ES-I3 (cell line): ENCODE measurements at regions not wholly inside any gene's neighbourhood (a gene's known extent, or its start where the extent isn't known, plus 50 kb on each side); places are given as distances from the start of the nearest gene placed in this dataset.

Experiments used
- H3K36me3 ChIP-seq: 2 replicates; pipeline ENCODE4 v1.6.1; 2013; ENCODE audit warnings: mild to moderate bottlenecking, low read length, control low read depth, moderate library complexity; ENCODE audit not compliant: insufficient read depth
- H3K4me1 ChIP-seq: 2 replicates; pipeline ENCODE4 v1.6.1; 2013; ENCODE audit warnings: mild to moderate bottlenecking, control low read depth, low read length; ENCODE audit not compliant: insufficient read depth
- H3K9ac ChIP-seq: 2 replicates; pipeline ENCODE4 v1.6.1; 2013; ENCODE audit warnings: low read depth, mild to moderate bottlenecking, low read length, moderate library complexity
- H3K9me3 ChIP-seq: 2 replicates; pipeline ENCODE4 v1.6.1; 2013; ENCODE audit warnings: mild to moderate bottlenecking, low read length, moderate library complexity; ENCODE audit not compliant: control insufficient read depth, insufficient read depth

DNA sequence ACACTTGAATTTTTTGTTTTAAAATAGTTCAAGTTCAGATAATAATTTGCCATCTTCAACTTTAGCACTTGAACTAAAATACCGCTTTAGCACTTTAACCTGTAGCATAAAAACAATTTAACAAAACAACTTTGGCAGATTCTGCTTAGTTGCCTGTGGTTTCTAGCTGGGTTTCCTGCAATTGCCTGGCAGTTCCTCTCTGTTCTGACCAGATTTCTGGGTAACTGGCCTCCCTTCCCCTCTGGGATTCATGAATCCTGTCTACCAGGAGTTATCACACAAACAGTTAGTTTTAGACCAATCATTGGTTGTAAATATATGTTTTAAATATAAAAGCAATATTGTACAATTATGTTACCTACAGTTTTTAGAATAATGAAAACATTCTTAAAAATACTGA is 89.8 kb upstream of the HDAC9 start:
- Histone ChIP-seq H3K9me3 (no peaks in the 10 kb centered on the region), H3K36me3 (no peaks in the 10 kb centered on the region), H3K9ac (no peak overlapping the region), H3K4me1 (peaks cover 27% of the 10 kb centered on the region; the same call in 1 of the 2 replicates)

DNA sequence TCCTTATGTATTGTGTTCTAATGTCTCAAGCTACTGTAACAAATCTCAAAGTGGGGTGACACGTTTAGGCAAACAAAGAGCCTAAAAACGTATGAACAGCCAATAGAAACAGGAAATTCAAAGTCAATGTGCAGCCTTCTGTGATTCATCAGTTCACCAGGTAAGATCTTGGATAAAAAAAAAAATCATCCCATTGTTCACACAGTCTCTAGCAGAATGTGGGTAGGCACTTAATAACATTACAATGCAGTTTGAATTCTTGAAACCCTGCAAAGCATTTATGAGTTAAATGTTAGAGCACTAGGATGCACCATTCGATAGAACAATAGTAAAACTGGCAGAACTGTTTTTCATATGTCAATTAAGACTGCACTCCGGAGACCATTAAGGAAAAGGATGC is 88.2 kb upstream of the HDAC9 start:
- H3K4me1 ChIP-seq = peaks cover 27% of the 10 kb centered on the region; the same call in 1 of the 2 replicates
- H3K36me3 ChIP-seq = no peaks in the 10 kb centered on the region
- H3K9me3 ChIP-seq = no peaks in the 10 kb centered on the region
- no peak overlapping the region for H3K9ac ChIP-seq

DNA sequence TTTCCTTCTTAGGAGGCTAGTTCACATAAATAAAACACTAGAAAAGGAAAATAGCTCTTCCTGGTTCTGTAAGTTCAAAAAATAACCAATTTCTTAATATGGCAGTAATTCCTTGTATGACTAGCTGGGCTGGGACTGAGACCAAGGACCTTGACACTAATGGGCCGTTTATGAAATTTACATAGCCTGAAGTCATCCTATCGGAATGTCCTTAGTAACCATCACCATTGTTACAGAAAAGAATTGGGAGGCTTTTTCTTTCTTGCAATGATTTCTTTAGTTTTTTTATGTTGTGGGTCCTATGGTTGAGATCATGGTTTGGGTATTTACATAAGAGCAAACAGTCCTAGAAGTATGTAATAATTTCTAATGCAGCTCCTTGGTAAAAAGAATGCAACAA is 87.1 kb upstream of the HDAC9 start:
- Histone ChIP-seq H3K9me3 (no peaks in the 10 kb centered on the region), H3K36me3 (no peaks in the 10 kb centered on the region), H3K9ac (no peak overlapping the region), H3K4me1 (peaks cover 27% of the 10 kb centered on the region; the same call in 1 of the 2 replicates)

DNA sequence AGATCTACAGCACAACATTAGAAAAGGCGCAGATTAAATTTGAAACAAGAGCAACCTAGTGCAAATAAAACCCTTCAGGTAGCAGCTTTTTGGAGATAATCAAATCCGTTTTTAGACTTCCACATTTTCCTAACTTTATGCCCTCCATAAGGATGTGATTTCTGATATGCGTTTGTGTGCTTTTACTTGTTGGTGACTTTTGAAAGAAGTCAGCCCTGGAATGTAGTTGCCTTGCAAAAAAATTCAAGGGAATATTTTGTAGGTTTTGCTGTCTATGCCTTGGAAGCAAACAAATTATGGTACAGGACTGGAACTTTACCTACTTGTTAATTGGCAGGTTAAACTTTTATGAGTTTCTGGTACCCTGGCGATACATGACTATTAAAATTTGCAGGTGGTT is 86.7 kb upstream of the HDAC9 start:
- Histone ChIP-seq H3K36me3 (no peaks in the 10 kb centered on the region), H3K9ac (no peak overlapping the region), H3K9me3 (no peaks in the 10 kb centered on the region), H3K4me1 (peaks cover 27% of the 10 kb centered on the region; the same call in 1 of the 2 replicates)

DNA sequence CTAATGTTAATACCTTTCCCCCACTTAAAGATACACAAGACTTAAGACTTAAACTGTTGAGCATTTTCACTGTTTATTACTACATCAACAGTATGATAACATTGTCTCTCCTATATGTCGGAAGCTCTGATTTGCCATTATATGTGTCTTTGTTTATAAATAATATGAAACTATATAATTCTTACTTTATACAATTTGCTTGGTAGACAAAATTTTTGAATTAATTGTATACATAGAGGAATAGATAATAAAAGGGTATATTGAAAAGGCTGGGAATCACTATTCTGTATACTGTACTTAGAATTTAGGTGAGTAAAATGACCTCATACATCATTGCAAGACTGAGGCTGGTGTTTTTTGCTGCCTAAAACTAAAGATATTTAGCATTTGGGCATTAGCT is 82.1 kb upstream of the HDAC9 start:
- Histone ChIP-seq H3K9ac (no peak overlapping the region), H3K9me3 (no peaks in the 10 kb centered on the region), H3K4me1 (peaks cover 17% of the 10 kb centered on the region; the same call in 1 of the 2 replicates), H3K36me3 (no peaks in the 10 kb centered on the region)

DNA sequence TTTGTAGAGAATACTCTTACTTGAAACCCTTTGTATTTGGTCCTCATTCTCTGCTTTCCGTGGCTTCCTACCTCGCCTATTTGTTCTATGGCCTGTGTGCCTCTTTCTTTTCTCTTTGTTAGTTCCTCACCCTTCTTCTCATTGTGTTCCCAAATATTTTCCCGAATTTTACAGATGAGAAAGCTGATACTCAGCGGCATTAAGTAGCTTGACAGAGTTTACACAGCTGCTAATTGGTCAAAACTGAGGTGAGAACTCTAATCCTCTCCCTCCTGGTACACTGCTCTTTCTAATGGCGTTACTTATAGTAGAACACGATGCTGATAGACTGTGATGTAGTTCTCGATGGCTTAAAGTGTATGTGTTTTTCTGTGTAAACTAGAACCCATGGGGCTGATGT is 80.7 kb upstream of the HDAC9 start:
- Histone ChIP-seq H3K4me1 (0 out of 2 replicates have a peak, but pooled peaks cover 6% of the 10 kb centered on the region), H3K9me3 (no peaks in the 10 kb centered on the region), H3K9ac (no peak overlapping the region), H3K36me3 (no peaks in the 10 kb centered on the region)

DNA sequence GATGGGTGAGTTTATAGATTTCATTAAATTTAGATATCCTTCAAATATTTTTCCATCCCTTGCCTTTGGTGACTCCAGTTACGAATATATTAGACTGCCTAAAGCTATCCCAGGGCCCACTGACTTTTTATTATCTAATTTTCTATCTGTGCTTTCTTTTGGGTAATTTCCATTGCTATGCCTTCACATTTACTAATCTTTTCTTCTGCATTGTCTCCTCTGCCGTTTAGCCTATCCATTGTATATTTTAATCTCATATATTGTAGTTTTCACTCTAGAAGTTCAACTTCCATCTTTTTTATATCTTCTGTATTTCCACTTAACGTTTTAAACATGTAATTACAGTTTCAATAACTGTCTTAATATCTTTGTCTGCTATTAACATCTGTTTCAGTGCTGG is 78.6 kb upstream of the HDAC9 start:
- H3K4me1 ChIP-seq = peaks cover 17% of the 10 kb centered on the region
- H3K36me3 ChIP-seq = no peaks in the 10 kb centered on the region
- no peaks in the 10 kb centered on the region for H3K9me3 ChIP-seq
- H3K9ac ChIP-seq = no peak overlapping the region

DNA sequence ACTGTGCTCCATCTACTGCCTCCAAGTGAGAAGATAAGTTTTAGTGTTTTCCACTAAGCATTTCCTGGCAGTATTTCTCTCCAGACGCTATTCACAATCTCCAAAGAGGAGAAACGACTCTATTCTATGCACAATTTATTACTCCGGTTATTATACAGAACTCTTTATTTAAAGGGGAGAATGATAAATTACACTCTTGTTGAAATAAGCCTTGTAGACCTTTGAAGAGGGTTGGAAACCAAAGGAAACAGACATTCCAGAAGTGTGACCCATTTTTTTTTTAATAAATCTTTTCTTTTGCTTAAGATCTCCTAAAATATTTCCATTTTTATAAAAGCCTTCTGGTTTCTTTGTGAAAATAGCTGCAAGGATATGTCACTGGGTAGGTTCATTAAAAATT is 76.1 kb upstream of the HDAC9 start:
- Histone ChIP-seq H3K9me3 (no peaks in the 10 kb centered on the region), H3K36me3 (no peaks in the 10 kb centered on the region), H3K9ac (no peak overlapping the region), H3K4me1 (peaks cover 23% of the 10 kb centered on the region)

DNA sequence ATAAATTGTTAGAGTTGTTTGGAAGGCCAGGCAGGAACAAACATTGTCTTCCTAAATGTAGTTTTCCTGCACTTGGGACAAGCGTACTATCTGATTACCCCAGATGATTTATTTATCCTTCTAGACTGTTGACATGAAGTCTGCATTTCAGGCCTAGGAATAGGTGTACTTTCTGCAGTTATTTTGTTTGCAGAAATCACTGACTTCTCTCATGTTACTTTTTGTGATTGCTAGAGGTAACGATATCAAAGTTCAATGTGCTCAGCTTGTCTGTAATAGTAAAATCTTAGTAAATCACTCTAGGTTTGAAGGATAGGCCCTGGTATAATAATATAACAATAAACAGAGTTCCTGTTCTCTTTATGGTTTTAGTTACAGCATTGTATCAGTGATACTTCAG is 75.4 kb upstream of the HDAC9 start:
- no peaks in the 10 kb centered on the region for H3K36me3 ChIP-seq
- H3K9ac ChIP-seq = no peak overlapping the region
- H3K9me3 ChIP-seq = no peaks in the 10 kb centered on the region
- H3K4me1 ChIP-seq = peaks cover 18% of the 10 kb centered on the region

DNA sequence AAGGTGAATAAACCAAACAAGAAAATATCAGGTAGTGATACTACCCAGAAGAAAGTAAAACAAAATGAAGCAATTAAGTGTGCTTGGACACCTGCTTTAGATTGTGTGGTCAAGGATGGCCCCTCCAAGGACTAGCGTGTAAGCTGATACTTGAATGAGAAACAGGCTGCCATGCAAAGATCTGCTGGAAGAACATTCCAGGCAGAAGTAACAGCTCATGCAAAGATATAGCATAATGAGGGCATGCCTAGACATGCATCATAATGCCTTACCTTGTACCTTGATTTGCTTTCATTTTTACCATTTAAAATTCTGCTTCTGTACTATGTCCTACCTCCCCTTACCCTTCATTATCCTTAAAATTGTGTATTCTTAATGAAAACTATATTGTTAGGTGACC is 74.8 kb upstream of the HDAC9 start:
- H3K36me3 ChIP-seq = no peaks in the 10 kb centered on the region
- H3K9me3 ChIP-seq = no peaks in the 10 kb centered on the region
- no peak overlapping the region for H3K9ac ChIP-seq
- peaks cover 20% of the 10 kb centered on the region for H3K4me1 ChIP-seq

DNA sequence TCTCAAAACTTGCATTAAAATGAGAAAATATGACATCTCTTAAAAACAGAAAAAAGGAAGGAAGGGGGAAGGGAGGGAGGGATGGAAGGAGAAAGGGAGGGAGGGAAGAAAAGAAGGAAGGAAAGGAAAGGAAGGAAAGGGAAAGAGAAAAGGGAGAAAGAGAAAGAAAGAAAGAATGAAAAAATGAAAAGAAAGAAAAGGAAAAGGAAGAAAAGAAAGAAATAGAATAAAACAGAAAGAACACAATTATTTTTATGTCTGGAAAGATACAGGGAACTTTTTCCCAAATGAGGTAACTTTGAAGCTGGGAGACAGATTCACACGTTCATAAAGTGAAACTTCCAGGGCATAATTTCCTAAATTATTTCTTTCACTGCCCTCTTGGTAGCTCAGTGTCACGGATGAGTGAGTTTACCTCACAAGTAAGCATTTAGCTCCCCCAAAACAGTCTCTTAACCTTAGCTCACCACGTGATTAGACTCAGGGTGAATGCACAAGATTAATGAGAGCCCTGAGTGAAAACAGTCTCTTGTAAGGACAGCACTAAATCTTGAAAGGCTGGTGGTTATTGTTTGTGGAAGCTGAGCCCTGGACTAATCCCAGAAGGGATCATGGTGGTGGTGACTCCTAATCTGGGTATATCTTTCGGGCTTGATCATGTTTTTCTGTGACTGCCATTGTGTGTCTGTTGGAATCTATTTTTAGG is 74.1 kb upstream of the HDAC9 start:
- no peak overlapping the region for H3K9ac ChIP-seq
- H3K36me3 ChIP-seq = no peaks in the 10 kb centered on the region
- H3K9me3 ChIP-seq = no peaks in the 10 kb centered on the region
- peaks cover 25% of the 10 kb centered on the region for H3K4me1 ChIP-seq

DNA sequence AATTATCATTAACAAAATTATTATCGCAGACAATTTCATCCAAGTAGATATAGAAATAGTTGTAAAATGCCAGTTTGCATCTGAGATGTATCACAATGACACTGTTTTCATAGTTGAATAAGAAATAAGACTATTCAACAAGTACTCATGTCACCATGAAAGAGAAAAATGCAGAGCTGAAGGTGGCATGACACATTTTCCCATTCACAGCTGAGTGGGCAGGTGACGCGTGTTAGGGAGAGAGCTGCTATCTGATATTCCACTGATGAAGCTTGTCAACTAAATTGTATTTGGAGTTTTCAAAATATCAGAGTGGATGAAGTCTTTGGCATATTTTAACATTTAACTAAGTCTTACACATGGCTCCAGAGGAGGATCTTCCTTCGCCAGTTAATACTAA is 70.3 kb upstream of the HDAC9 start:
- Histone ChIP-seq H3K9me3 (no peaks in the 10 kb centered on the region), H3K4me1 (peaks cover 38% of the 10 kb centered on the region), H3K36me3 (no peaks in the 10 kb centered on the region), H3K9ac (no peak overlapping the region)

DNA sequence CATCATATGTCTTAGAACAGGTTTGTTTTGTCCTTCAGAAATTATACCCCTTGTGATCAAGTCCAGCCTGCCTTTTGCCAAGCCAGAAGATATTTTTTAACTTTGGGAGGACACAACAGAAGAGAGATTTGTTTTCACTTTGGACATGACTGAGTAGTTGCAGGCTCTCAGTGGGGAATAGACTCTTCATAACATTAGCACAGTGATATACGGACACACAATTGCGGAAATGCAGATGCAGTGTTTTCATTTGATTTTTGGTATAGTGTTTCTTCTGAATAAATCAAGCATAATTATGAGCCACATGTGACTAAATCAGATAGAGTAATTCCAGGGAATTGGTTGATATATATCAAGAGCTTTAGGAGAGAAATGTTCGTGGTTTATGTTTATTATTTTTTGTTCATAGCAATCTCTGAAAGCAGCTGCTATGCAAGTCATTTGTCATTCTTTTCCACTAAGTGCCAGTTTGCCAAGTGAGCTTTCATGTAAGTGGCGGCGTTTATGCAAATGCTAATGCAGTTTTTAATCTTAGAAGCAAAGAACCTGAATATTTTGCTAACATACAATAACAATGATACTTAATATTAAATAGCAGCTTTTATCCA is 69.6 kb upstream of the HDAC9 start:
- no peaks in the 10 kb centered on the region for H3K36me3 ChIP-seq
- no peaks in the 10 kb centered on the region for H3K9me3 ChIP-seq
- peaks cover 35% of the 10 kb centered on the region for H3K4me1 ChIP-seq
- H3K9ac ChIP-seq = no peak overlapping the region

DNA sequence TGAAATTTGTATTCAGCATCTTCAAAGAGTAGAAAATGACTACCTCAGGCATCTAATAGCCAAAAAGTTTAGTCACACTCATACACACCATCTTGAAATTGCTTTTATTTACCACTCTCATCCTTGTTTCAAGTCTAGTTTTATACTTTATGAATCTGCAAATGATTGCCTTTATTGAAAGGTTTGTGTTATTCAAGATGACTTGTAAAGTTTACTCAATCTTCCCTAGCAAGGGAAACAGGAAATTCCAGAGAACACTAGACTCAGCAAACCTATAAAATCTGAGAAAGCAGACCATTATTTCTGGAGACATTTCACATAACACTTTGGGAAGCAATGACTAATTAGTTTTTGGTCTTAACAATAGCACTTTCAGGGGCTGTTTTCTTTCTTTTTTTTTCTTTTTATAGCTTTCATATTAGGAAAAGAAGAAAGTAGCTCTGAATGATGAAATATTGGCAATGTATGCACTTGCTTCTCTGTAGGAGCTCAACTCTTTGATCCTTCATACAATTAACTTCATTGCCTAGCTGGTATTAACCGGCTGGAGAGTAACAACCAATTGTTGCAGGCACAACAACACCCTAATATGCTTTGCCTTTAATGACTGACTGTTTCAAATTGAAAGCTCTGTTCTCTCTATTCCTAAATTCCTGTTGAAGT is 68.9 kb upstream of the HDAC9 start:
- H3K9ac ChIP-seq = no peak overlapping the region
- H3K36me3 ChIP-seq = no peaks in the 10 kb centered on the region
- peaks cover 28% of the 10 kb centered on the region for H3K4me1 ChIP-seq
- no peaks in the 10 kb centered on the region for H3K9me3 ChIP-seq

DNA sequence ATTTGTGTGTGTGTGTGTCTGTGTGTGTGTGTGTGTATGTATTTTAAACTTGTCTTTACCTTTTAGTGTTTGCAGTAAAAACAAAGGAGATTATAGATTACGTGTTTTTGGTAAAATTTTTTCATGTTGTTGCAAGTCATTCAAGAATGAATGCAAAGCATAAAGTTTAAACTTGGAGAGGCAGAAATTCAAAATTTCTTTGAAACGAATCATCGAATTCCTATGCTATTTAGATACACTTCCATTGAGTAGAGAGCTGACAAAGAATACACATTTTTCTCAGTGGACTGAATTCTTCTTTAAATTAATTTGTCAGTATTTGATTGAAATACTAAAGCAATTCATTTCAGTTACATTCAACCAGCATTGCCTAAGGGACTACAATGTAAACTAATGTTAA is 66.0 kb upstream of the HDAC9 start:
- H3K4me1 ChIP-seq = peaks cover 21% of the 10 kb centered on the region
- H3K9ac ChIP-seq = no peak overlapping the region
- no peaks in the 10 kb centered on the region for H3K36me3 ChIP-seq
- H3K9me3 ChIP-seq = no peaks in the 10 kb centered on the region
